GM19043 (cell line): ENCODE measurements at regions not wholly inside any gene's neighbourhood (a gene's known extent, or its start where the extent isn't known, plus 50 kb on each side); places are given as distances from the start of the nearest gene placed in this dataset.

Experiments
- ATAC-seq: cut with Tn5 transposase; IDR thresholded peaks from one replicate; pipeline ENCODE4 v1.9.1; 2021; ENCODE audit warnings: low read depth; ENCODE audit not compliant: unreplicated experiment

DNA sequence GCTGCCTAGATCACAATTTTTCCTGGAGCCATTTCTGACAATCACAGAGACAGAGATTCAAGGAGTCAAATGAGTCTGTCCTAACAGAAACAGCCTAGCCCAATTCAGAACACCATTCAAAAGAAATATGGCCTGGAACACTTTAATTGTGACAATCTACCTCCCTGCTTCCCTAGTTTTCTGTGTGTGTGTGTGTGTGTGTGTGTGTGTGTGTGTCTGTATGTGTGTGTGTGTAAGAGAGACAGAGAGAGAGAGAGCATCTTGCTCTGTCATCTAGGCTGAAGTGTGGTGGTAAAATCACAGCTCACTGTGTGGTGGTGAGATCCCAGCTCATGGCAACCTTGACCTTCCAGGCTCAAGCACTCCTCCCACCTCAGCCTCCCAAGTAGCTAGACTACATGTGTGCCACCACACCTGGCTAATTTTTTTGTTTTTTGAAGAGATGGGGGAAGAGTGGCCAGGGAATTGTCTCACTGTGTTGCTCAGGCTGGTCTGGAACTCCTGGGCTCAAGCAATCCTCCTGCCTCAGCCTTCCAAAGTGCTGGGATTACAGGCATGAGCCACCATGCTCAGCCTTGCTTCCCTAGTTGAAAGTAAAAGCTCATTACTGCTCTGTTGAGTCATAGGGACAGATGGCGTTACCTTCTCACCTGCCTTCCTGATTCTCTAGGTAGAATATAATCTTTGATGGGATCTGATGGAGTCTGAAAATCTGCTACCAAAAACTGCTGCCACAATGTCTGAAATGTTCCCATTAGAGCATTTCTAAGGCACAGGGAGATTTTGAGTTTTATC lies 89.6 kb upstream of the BEND6 start:
- no peak for ATAC-seq

DNA sequence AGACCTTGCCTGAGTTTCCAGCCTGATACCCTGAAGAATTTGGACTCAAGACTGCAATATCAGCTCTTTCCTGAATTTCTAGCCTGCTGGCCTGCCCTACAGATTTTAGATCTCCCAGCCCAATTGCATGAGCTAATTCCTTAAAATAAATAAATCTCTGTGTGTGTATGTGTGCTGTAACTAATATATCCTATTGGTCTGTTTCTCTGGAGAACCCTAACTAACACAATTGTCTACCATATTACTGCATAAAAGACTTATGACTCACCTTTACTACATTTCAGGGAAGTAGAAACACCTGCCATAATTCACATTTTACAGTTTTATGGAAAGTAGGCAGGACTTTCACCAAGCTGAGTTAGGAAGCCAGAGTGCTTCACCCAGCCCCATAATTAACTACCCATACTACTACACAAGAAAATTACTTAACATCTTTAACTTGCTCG lies 90.7 kb upstream of the BEND6 start:
- no peak for ATAC-seq

DNA sequence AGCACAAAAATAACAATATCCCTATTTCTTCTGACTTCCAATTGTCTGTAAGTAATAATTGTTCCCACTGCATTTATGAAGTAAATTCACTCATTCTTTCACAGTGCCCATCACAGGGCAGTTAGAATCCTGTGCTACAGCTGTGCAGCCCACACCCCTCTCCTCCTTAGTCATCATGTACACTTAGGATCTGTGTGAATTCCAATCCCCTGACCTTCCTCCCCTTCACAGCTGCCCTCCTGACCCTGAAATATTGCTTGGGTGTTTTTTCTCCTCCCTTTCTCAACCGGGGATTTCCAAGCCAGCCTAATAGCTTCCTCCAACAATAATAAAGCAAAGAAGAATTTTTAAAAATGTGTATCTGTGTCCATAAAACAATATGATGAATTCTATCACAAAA lies 91.5 kb upstream of the BEND6 start:
- ATAC-seq = no peak

DNA sequence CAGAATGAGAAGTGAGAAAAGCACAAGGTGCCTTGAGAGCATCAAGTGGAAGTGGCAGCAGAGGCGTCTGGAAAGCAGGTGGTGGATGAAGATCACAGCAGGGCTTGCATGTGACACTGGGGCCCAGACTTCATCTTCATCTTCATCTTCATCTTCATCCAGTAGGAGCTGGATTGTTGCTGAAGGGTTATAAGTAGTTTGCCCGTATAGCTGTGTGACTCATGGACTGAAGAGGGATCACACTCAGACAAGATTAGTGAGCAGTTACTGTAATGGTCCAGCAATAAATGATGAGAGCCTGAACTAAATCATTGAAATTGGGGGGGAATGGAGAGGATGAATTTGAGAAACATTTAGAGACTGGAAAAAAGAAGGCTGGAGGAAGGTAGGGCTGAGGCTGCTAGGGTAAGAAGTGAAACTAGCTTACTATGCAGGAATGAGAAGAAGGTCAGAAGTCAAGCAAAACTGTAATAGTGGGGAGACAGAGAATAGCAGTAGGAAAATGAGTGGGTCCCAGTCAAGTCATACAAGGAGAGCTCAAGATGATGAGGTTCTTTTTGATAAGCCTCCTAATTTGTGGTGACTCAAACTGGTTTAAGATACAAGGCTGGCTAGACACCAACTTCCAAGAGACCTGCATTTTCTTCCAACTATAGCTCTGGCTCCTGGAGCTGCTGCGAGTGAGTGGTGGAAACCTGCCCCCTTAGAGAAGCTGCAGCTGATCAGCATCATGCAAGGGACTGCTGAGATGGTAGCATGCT lies 92.3 kb upstream of the BEND6 start:
- peak; percentile 46 for ATAC-seq

DNA sequence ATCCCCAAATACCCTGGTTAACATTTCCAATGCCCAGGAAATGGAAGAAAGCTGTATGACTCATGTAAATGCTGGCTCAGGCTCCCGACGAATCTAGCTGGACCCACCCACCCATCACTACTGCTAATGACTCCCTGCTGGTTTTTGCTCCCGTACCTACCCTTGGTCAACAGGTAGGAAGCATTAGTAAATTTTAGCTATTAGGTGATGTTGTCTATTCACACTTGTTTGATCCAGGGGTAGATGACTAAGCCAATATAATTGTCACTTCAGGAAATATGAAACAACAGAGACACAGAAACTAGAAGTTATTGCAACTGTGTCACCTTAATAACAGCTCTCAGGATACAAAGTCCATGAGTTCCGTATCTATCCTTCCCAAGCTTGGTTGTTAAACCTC lies 94.4 kb upstream of the BEND6 start:
- ATAC-seq = no peak

DNA sequence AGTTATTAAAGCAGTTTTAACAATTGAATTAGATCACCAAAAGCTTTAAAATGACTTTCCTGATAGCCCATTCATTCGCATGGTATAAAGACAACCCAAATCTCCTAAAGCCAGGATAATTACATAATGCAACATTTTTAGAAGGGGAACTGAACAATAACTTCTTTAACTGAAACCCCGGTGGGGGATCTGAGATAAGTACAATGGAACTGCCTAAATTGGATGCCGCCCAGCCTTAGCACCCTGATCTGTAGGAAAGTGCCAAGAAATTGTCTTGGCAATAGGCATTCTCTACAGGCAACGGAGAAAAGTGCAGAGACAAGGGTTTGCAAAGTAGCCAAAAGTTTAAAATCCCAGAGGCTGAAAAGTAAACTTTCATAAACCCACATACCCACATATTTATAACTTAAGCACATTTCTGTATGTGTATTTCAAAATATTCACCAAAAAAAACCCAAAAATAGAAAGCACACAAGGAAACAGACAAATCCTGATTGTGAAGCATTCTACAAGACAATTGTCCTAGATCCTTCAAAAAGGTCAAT lies 98.8 kb upstream of the BEND6 start:
- no peak for ATAC-seq

DNA sequence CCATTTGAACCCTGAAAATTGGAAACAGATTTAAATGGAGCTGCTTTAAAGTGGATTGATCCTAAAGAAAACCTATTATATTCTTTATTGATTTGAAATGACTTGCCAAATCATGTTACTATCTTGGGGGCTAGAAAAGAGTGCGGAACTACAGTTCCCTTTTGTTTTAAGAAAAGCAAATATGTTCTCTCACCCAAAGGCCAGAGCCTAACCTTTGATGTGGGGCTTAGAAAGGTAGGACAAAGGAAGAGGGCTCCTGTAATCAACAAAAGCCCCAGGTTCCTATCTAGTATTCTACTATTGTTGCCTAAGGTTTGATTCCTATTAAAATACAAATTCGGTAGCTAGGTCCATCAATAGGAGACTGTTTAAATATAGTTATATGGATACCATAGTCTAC lies 100.8 kb upstream of the BEND6 start:
- ATAC-seq = no peak

DNA sequence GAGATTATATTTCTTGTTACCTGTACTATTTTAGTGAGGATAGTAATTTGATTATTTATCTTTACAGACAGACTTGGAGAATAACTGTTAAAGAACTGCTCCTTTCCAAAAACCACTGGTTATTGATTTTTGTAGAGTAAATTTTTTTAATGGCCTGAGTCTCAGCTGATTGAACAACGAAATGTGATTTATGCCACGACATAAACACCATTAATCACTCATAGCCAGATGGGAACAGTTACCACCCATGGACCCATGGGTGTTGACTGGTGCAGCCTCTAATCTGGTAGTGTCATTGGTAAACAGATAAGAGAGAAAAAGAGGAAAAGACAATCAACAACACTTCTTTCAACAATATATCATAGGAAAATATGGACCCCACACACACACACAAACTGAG lies 101.4 kb upstream of the BEND6 start:
- ATAC-seq = no peak

DNA sequence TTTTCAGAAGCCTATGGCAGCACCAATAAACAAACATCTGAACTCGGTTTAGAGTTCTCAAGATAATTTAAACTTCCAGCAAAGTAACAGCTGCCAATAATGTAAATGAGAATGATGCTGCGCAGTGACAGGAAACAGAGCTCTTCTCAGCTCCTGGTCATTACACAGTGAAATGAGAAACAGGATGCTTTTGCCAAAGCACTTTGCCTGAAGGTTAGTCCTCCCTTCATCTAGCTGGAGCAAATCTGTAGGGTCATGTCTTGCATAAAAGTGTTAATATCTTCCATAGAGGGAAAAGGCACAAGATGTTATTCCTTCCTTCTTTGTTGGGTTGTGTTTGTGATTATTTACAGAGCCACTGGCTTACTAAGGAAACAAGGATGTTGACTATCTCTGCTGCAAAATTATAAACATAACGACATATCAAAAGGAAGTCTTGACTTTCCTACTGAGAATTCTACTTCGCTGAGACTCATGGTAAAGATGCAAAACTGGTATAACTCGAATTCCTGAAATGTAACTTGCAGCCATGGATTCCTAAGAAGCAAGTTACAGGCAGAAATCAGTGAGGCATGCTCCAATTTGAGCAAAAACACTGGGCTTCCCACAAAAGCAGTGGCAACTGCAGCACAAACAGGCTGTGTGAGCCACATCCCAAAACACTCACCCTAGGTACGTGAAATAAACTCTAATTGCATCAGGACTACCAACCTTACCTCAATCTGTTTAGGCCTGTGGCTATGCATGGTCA lies 102.5 kb upstream of the BEND6 start:
- ATAC-seq = peak; percentile 15

DNA sequence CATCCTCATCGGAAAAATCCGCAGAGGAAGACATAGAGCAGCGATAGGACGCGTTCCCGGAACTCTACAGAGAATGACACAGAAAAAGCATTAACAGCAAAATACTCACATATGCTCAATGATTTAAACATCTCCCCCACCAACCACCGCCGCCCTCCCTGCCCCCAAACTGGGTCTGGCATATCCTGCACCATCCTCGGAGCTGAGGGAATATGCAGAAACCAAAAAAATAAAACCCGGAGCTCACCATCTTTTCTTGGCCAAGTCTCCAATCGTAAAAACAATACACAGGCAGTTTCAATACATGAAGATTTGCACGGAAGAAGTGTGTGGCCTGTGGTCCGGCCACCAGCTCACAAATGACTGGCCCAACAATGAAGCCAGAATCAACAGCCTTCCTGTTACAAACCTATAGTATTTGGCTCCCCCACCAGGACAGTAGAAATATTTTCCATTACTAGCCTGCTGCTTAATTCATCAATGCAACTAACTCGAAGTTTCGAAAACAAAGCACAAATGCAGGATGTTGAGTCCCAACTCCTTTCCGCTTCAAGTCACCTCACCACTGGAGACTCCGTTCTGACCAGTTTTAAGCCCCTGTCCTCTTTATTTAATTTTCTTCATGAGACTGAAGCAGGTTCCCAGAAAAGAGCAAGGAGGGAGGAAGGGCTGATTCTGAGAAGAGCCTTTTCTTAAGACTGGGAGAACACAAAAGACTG lies 103.2 kb upstream of the BEND6 start:
- peak; percentile 83 for ATAC-seq

DNA sequence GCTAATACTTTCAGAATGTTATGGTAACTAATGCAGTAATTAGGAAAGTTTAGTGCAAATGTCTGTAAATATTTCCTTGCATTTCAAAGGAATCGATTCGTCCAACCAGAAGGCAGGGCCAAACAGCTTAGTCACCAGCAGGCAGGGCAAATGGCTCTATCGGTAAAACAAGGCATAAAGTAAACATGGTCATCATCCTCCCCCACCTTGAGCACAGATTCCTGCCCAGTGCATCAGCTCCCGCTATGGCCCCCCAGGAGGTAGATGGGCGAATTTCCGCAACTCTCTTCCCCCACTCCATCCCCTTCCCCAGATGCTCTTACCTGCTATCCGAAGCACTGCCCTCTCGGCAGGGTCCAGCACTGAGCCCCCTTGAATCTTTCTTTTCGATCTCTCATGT lies 103.8 kb upstream of the BEND6 start:
- no peak for ATAC-seq

DNA sequence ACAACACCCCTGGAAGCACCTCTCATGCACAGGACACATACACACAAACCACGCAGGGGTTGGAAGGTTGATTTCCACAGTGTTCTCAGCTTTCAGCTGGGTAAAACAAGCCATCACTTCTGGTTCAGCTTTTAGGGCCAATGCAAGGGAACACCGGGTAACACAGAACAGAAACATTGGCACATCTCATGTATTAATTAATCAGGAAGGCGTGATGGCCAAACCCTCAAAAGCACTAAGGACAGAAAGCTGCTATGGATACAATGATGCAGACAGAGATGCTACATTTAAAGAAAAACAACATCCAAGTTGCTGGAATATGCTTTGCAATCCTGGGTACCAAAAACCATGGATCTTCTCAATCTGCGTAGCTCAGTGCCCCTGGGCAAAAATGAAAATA lies 104.3 kb upstream of the BEND6 start:
- no peak for ATAC-seq

DNA sequence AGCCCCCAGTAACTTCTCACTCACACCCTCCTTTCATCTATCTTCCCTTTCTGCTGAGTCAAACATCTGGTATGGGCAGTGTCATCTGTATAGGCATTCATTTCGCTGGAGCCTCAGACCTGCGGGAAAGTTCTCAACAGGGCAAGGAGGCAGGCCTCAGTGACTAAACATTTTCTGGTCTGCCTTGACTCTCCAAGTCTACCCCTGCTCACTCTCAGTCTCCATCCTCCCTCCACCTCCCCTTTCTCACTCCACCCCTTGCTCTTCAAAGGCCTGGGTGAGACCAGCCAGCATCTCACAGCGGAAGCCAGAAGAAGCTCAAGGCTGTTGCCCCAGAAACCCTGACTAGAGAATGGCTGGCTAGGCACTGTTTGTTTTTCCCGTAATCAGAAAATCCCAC lies 105.0 kb upstream of the BEND6 start:
- no peak for ATAC-seq

DNA sequence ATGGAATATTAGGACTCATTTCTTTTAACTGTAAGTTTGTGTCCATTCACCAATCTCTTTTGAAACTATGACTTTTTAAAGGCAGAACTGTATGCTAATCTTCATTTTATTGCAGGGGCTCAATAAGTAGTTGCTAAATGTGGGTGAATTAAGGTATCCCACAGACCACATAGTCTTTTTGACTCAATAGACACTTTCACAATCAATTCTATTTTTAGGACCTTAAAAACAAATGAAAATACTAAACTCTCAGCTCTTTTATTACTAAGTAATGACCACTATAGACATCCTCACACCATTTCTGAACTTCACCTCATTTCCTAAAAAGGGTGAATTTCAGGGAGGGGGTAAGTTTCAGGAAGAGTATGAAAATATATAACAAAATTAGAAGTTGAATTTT lies 106.8 kb upstream of the BEND6 start:
- ATAC-seq = no peak

DNA sequence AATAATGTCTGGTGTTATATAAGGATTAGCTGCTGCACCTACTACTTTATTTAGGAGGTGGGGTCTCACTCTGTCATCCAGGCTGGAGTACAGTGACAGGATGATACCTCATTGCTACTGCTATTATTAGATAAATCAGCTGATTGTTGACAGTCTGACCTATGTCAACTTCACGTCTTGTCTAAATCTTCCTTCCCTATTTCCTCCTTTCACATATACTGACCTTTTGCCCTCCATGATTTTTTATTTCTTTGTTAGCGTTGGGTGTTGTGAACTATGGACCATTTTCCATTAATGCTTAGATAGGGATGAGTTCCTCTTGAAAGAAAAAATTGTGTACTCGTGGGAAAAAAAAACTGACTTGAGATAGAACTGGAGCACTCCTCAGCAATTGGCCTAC lies 109.9 kb upstream of the BEND6 start:
- ATAC-seq = no peak

DNA sequence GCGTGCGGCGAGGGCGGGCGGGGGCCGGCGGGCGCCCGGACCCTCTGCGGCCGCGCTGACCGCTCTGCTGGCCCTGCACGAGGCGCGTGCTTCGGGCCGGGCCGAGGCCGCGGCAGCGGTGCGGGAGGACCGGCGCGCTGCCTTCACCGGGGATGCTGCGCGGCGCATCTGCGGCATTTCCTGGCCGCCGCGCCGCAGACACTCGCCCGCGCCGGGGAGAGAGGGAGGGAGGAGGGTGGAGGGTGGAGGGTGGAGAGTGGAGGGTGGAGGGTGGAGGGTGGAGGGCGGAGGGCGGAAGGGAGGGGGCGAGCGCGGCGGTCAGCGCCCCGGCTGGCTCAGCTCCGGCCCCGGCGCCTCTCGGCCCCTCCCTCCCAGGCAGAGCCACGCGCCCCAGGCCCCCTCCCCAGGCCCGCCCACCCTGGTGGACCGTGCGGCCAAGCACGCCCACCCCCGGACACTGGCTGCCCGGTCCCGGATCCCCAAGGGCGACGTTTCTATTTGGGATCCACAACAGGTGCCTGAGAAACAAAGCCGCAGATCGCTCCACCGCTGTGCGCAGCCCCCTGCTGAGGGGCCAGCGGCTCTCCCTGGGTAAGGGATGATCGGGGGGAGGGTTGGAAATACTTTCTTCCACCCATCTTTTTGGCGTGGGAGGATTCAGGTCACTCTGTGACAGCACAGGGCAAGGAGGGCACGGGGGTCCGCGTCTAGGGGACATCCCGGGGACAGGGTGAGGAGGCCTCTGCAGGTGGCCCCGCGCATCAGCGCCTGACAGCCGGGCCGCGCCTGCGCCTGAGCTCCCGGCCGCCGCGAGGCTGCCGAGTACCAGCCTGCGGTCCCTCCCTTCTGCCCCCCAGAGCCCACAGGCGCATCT lies 111.2 kb upstream of the BEND6 start:
- peak; percentile 82 for ATAC-seq

DNA sequence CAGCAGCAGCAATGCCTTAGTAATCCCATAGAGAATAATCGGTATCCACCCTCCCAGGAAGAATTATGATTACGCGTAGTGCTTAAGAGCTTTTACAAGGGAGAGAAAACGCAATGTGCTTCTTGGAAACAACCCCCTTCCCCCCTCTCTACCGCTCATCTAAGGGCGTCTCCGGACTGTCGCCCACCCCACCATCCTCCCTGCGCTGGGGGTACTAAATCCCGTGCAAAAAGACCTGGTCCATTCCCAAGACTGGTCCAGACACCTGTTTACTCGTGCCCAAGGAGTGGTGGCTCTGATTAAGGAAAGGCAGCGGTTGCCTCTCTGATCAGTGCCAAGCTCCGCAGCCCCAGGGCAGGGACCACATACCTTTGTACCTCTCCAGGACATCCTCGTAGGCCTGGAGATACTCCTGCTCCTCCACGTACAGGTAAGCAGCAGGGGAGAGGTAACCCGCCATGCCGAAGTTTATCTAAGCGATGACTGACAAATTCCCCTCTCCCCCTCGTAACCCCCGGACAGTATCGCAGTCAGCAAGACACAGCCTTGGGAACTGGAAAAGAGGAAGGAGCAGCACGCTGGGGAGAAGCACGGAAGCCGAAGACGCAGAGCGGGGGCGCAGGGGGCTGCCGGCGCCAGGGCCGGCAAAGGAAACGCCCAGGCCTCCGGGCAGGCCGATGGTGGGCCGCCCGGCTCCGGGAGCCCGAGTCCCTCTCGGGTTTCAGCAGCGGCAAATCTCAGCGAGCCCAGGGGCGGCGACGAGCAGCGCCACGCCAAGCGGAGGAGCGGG lies 112.0 kb upstream of the BEND6 start:
- peak; percentile 7 for ATAC-seq

DNA sequence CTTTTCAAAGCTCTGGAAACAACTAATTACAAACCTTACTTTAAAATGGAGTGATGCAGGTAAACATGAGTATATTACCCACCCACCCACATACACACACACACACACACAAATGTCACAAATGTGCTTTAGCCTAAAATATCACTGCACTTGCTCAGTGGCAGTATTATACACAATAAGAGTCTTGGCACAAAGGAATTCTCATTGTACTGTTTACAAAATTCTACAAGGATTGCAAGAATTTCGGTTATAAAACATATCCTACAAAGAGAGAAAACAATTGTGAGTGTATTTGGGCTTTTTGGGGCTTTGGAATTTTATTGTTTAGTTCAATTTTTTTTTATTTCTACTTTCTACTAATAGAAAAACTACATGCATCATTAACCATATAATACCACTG lies 113.2 kb upstream of the BEND6 start:
- no peak for ATAC-seq

DNA sequence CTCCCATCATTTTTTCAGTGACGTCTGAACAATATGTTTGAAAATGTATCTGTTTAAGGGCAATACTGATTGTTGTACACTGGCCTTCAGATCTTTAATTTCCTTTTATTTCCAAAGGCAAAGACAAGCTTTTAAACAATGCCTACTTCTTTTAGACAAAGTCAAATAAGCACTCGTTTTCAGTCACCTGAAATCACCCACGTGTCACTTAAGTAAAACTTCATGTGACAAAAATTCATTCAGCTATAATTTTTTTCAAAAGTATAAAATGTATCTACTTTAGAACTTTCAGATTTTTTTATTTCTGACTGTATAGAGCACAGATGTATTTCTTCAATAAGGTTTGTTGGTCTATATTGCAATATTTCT lies 113.5 kb upstream of the BEND6 start:
- ATAC-seq = no peak
